CD1c-positive myeloid dendritic cell (primary cell): ENCODE measurements at regions not wholly inside any gene's neighbourhood (a gene's known extent, or its start where the extent isn't known, plus 50 kb on each side); places are given as distances from the start of the nearest gene placed in this dataset.

Experiments
- DNase-seq: peaks from one replicate; pipeline ENCODE4 v3.0.0-alpha.2; 2016; ENCODE audit errors: extremely low spot score

DNA sequence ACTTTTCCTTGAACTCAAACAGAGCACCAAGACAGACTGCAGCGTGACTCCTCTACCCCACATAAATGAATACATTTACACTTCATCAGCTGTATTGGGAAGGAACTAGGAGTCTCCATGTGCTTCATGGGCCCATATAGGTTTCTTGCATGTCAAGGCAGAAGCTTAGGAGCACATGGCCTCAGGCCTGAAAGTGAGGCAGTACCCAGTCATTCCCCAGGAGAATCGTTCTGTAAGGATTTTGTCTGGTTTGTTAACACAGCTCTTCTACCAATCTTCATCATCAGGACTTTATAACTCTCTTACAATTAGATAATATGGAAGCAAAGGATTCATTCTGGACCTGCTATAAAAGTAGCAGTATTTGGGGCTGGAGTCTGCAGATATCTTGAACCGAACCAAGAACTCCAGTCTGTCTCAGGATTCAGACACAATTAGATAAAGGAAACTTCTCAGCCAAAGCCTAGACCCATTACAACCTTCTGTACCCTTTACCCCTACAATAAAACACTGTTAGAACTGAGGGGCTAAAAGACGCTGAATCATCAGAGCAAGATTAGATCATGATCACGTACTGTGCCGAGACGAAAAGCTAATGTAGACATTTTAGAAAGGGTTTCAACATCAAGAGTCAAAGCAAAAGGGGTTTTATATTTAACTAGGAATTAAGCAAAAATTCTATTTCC is 385.5 kb upstream of the SLC30A5 start:
- DNase-seq: no peak

DNA sequence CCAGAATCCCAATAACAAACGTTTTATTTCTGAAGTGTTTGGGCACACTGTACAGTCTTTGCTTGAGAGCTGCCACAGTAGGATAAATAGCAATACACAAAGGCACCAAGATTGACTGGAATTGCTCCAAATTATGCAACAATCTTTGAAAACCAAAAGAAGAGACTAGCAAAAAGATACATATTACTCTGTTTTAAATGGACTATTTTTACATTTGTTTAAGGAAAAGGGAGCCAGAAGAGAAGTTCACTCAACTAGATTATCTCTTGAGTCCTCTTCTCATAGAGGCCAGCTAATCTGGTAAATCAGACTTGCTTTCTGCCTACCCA is 385.0 kb upstream of the SLC30A5 start:
- DNase-seq: no peak

DNA sequence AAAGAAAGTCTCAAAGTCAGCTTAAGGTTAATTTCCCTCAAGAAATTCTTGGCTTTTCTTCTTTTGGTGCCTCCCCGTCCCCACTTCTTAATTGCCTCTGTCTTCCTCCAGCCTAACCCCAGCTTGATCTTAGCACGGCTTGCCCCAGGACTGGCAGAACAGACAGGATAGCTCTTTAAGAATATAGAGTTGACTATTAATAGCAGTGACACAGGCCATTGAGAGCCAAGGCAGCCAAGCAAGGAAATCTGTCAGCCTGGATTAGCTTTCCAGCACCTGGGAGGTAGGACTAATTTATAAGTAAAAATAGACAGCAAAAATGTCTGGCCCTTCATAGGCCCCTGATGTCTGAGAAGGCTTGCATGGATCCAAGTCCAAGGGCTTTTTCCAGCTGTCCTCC is 384.6 kb upstream of the SLC30A5 start:
- DNase-seq: no peak

DNA sequence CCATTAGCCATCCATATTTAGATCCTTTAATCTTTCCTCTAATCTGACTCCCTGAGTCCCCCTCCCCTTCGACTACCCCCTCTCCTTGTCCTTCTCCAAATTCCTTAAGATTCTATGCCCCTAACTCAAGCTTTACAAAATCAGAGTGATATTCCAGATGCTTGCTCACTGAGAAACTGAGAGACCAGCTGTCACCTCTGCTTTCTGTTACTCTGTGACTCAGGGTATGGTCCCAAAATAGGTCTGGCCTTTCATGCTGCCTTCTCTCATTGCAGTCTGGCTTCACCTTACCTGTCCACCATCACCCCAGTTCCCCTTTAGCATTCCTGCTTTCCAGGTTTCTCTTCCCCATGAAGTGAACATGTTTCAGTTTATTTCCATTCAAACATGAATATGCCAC is 383.3 kb upstream of the SLC30A5 start:
- no peak for DNase-seq

DNA sequence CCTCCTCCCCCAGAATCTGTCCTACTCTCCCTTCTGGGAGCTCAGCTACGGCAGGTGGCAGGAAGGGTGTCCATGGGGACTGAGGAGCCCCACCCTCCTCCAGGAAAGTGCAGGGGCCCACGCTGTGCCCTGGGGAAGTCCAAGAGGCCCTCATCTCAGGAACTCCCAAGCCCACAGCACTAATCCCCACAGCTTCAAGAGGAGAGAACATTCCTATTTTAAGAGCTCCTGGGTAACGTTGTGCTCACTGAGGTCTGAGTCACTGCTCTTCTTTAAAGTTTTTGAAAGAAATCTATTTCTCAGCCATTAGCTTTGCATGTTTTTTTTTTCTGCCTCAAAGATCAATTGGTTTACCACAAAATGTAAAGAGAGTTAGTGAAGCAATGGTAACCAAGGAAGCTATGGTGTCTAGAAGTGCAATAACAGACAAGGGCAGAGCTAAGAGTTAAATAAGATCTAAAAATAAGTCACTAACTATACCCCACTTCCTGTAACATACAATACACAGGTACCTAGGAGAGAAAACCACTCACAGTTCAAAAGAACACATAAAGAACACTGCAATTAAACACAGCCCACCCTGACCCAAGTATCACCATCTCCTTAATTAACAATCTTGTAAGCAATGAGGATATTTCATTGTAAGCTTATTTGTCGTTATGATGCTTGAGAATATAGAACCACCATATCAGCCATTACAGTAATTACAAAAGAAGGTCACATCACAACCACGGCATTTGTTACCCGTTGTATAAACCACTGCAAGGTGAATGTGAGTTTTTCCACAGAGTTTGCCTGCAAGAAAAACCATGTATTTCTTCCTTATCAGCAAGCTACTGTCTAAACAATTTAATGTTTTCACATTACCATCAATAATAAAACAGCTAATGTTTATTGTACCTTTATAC is 382.3 kb upstream of the SLC30A5 start:
- peak; percentile 3 for DNase-seq

DNA sequence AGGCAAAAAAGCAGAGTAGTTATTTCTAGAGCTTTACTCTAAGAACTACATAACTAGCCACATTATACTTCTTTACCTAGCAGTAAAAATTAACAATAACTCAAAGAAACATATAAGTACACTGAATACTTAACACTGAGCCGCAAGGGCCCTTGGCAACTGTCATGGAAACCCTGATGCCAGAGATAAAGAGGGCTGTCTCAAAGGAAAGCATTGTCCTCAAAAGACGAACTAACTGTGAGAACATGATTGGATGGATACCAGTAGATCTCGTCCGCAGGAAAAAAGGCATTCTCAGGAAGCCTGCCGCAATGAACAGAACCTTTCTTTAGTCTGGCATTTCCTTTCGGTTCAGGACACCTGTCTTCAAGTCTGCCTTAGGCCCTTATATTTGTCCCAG is 379.0 kb upstream of the SLC30A5 start:
- no peak for DNase-seq

DNA sequence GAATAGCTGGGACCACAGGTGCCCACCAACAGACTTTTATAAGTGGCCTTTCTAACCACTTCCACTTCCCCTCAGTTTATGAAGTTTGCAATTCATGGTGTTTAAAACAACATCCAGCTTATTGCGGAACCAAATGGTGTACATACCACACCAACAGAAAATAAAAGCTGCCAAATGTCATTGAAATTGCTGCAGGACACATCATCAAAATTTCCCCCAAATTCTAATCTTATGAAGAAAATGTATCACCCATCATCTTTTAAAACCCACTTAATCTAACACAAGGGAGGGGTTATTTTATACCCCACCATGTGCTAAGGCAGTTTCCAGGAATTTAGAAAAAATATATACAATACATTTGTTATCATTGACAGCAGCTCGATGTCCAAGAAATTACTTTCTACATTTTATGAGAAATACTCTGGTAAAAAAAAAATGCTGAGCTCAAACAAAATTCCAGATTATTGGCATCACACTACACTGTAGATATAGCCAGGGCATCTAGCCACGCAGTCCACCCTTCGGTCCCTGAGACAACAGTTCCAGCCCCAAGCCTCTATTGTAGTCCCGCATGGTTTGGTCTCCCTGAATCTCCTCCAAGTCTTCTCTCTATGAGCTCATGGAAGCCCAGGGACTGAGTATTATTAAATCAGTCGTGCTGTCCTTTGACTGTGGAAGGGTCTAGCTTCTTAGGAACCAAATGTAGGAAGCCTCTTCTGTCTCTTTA is 372.8 kb upstream of the SLC30A5 start:
- no peak for DNase-seq

DNA sequence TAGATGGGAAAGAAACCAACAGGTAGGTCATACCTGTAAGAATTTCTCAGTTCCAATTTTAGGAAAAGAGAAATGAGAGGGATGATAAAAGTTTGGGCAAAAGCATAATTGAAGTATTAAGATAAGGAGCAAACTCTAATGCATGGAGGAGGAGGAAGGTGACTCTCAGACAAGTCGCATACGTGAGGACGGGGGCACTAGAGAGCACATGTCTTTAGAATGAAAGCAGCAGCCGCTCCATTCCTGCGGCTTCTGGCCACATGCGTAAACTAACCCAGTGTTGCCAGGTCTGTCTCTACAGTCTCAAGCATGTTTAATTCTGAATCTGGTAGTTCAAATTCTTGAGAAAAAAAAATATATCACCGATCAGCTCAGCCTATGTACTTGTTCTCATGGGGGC is 371.5 kb upstream of the SLC30A5 start:
- no peak for DNase-seq

DNA sequence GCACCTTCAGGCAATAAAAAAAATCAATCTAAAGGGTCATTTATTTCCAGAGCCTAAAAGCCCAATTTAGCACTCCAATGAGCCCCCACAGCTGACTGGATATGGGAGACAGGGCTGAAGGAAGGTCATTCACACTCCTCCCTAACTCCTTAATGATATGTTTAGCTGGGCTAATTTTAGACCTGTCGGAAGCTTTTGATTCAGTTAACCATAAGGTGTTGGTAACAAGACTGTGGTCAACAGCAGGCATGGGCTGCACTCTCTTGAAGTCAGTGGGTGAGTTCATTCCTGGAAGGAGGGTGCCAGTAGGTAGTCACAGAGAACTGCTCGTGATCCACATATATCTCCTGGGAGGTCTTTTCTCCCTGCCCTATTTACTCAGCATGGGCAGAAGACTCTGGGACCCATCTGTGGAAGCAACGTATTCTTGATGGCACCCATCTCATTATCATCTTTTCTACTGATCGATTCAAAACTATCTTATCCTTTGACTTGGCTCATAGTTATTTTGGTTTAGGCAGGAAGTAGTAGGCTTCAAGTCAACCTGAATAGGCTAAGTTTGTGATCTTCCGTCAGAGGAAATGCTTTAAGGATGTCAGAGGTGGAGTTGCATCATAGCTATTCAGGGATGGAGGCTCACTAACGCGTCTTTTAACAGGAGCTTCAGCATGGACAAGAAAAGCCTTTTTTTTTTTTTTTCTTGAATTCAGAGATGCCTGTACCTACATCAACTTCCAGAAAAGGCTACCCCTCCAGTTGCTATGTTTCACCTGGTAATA is 367.7 kb upstream of the SLC30A5 start:
- DNase-seq: no peak

DNA sequence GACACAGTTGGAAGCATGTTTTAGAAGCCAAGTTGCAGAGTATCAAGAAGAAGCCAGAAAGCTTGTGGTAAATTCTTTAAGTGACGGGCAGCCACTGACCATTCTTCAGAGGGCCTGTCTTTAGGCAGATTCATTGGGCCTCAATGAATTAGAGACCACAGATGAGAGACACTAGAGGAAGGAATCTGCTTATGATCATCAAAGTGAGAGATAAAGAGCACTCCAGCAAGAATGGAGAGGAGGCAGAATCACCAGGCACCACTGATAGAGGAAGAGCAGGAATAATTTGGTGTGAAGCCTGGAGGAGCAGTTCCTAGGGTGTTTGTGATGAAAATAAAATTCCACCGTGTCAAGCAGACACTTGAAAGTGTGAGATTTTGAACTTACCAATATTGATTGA is 365.9 kb upstream of the SLC30A5 start:
- DNase-seq: no peak

DNA sequence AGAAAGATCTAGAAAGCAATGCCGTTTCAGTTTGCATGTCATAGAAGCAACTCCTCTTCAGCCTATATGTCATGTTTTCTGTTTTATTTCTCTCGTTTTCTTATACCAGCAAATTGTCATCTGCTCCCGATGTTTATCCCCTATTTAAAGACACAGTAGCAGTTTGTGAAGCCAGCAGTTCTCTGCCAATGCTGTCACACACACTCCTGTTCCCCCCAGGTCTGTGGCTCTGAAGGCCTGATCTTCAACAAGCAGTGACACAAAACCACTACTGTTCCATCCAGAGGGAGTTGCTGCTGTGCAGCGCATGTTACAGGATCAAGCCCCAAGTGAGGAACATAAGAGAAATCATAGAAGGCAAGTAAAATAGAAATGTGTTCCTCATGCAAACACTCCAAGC is 364.1 kb upstream of the SLC30A5 start:
- DNase-seq: no peak

DNA sequence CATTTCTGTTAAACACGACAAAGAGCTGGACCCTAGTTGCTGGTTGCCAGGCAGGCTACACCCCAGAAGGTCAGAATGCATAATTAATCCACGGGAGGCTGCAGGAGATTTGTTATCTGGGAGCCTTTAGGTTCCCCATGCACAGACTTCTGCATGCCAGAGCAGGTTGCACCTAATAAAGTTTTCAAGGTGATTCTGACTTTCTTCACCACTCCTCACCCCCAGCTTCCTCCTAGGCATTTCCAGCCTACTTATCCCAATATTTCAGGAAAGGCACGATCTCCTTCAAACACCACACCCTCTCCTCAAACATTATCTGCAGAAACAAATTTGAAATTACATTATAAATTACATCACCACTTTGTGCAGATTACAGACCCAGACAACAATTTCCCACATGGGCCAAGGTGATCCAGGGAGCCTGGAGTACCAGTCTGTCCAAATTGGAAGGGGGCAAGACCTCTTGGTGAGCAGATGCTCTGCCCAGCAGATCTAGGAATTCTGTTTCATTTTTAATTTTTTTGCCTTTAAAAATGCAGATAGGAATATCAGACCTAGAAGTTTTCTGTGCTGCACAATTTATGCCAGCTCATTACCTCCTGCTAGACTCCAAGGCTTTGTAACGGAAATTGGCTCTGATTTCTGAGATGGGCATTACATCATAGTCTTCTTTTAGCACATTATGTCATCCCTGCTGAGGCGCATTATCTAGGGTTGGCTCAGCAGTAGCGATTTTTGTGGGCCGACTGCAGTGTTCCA is 363.4 kb upstream of the SLC30A5 start:
- DNase-seq: no peak

DNA sequence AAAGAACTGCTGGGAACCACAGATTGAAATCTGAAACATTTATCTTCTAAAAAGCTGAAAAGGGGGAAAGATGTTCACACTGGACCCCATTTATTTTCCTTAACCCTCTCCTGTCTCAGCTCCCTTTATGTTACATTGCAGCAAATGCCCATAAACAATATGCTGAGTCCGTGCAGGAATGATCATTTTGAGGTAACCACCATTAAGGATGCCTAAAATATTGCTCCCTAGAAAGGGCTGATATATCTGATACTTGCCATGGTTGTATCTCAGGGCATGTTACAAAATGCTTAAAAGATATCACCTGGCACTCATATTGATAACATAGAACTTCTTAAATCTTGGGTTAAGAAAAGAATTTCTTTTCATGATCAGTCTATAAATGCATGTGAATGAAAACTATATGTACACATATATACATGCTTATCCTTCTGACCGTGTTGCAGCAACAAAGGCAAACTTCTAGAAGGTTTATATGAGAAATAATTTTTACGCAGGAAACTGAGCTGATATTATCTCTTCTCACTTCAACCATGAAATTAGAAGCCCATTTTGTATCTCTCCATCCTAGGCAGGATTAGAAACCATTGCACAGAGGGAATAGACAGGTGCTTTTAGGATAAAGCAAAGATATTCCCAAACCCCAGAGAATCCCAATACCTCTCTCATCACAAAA is 362.7 kb upstream of the SLC30A5 start:
- no peak for DNase-seq

DNA sequence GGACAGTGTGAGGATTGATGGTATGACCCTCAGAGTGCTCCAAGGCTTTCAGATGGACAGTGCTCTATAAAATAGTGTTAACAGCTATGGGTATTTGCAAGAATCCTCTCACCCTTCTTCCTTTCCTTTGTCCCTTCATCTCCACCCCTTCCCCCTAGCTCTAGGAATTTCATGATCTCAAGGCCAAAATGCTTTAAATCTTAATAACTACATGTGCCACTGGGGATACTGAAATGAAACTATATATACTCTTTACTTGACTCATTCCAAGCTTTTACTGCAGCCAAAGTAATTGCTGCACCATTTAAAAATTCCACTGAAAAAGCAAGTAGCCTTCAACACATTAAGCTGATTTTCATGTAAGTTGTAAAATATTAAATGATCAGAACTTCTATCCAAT is 361.6 kb upstream of the SLC30A5 start:
- no peak for DNase-seq

DNA sequence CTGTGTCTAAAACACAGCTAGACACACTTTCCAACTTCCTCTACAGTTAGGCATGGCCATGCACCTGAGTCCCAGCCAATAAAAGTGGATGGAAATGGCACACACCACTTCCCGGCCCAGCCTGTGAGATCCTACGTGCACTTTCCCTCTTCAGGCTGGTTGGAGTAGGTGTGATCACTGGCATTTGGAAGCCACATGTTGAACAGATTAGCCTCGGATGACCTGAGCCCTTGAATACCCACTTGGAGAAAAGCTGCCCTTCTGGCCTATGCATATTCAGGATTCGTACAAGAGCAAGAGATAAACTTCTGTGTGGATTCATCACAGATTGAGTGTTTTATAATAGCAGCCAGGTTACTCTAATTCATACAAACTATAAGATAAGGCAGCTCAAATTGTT is 359.0 kb upstream of the SLC30A5 start:
- DNase-seq: no peak

DNA sequence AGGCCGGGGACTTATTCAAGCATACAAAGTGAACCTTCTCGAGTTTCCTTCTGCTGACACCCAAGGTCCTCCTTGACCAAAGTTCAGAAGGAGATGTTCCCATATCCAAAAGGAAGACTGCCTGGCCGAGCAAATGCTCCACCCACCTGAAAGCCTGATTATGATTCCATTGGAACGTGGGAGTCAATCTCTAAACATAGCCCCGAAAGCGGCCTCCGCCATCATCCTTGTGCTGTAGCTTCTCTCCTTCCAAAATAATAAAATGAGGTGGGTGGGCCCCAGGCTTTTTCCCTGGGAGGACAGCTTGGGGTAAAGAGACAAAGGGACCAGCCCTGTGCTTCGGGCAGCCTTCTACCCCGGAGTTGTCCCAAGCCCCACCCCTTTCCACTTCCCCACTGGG is 355.6 kb upstream of the SLC30A5 start:
- no peak for DNase-seq

DNA sequence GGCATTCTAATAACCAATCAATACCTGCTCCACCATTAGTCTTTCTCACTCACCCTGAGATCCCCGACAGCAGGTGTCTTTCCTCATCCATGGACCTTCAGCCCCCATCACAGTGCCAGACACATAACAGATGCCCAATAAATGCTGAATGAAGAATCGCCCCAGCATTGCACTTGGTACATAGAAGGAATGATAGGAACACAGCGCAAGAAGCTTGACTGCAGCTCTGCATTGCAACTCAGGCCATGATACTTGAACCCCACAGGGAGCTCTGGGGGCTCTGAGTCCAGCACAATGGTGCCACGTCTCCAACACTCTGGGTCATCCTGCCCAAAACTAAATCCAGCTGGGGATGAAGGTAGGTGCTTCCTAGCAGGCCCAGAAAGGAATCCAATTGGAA is 355.0 kb upstream of the SLC30A5 start:
- DNase-seq: no peak

DNA sequence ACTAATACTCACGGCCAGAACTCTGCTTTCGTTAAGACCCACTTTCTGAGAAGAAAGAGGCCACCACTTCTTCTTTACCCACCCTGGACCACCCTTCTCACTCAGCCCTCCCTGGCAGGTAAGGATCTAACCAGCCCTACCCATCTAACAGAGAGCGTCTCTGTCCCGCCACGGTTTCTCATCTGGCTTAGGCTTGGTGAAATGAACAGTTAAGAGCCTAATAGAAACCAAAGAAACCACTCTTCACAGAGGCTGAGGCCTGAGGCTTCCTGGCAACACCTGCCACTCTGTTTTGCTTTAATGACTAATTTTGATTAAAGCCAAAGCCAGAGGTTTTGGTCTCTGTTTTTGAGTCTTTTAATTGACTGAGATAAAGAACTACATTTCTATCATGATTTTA is 354.1 kb upstream of the SLC30A5 start:
- DNase-seq: no peak

DNA sequence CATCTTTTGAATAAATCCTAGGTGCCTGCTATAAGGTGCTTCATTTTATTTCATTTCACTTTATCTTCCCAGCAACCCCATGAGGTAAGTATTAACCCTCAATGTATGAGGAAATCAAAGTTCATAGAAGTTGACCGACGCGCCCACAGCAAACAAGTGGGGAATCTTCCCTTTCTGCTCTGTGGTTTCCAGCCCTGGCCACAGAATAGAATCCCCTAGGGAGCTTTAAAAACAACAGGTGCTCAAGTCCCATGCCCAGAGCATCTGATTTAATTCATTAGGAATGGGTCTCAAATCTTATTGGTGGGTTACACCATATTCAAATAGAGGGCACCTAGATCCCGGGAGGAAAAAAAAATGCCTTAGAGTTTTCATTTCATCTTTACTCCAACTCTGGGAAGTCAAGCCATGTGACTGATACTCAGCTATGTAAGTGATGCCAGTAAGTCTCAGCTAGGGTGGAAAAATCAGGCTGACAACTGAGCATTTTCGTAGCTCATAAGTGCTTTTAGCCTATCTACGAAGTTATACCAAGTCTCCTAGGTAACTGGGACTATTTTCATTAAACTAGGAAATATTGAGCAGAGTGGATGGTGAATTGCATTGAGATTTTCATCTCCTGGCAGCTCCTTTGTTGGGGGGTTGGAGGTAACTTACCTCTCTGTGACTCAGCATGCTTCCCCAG is 353.4 kb upstream of the SLC30A5 start:
- no peak for DNase-seq

DNA sequence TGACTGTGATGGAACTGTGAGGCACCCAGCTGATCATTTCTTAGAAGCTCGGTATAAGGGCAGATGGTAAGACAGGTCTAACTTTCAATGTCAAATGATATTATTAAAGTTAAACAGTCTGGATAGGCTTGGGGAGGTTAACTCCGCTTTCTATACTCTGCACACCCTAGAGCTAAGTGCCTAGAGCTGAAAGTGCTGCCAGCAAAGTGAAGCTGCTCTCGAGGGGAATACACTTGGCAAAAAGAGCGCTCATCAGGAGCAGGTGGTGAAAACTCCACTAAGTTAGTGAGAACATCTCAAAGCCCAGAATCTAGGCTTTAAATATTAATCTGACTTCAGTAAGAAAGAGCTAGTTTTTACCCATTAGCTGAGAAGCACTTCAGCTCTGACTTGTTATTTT is 349.6 kb upstream of the SLC30A5 start:
- DNase-seq: no peak
